Esophagus squamous epithelium (tissue), 4 donors: ENCODE measurements at regions not wholly inside any gene's neighbourhood (a gene's known extent, or its start where the extent isn't known, plus 50 kb on each side); places are given as distances from the start of the nearest gene placed in this dataset.

Experiments
- CTCF ChIP-seq, 6 experiments: fragments of 450-650 bp in 4 of 6; fragments of 200-600 bp in 2 of 6; sonication (generic) in 2 of 6; IDR thresholded peaks; one replicate each; pipeline ENCODE4 v1.5.1; 2016 to 2019; ENCODE audit warnings: antibody characterized with exemption in 6 of 6, mild to moderate bottlenecking in 4 of 6, moderate library complexity in 4 of 6
- POLR2A ChIP-seq, 4 donors: fragments of 450-650 bp; IDR thresholded peaks; one replicate each; pipeline ENCODE4 v1.6.1; 2017; ENCODE audit warnings: antibody characterized with exemption in 4 of 4, mild to moderate bottlenecking in 4 of 4, moderate library complexity in 3 of 4

- TF ChIP-seq CTCF (IDR thresholded peaks at IDR 0.05): no peak
- no peak for TF ChIP-seq POLR2A (IDR thresholded peaks at IDR 0.05)
Measured at GRCh38 chr17:77700165-77700881, 258.2 kb upstream of the TNRC6C start.
